B cell (primary cell): ENCODE measurements at regions not wholly inside any gene's neighbourhood (a gene's known extent, or its start where the extent isn't known, plus 50 kb on each side); places are given as distances from the start of the nearest gene placed in this dataset.

Source experiments
- ATAC-seq: fragments of 200-7000 bp; cut with Tn5 transposase; one replicate; pipeline ENCODE4 v1.10.0; 2021; ENCODE audit warnings: low read depth, mild to moderate bottlenecking, moderate number of reproducible peaks, moderate library complexity
- CTCF ChIA-PET: fragments of 350-600 bp; sonication (Branson Sonifier 250); formaldehyde crosslinking; loops from one replicate; lab custom pipeline; 2021; ENCODE audit warnings: antibody characterized with exemption, inconsistent platforms; lab: Charles Lee
- POLR2A ChIA-PET: fragments of 350-600 bp; sonication (Branson Sonifier 250); formaldehyde crosslinking; loops from one replicate; lab custom pipeline; 2021; ENCODE audit warnings: antibody characterized with exemption; lab: Charles Lee
- DNase-seq: peaks from one replicate; pipeline ENCODE4 v3.0.0; 2013
- H2AFZ ChIP-seq: 2 replicates; pipeline ENCODE4 v1.6.1; 2012; ENCODE audit warnings: mild to moderate bottlenecking, low read depth, low read length; ENCODE audit not compliant: insufficient read depth, poor library complexity, severe bottlenecking
- H3K27ac ChIP-seq, 2 donors: 1 replicate in 1 of 2; 2 replicates in 1 of 2; pipeline ENCODE4 v1.5.1; 2012 to 2013; ENCODE audit warnings: low read length in 2 of 2, mild to moderate bottlenecking in 2 of 2, moderate library complexity in 1 of 2
- H3K27me3 ChIP-seq, 4 experiments: fragments of 200-600 bp in 1 of 4; sonication (generic) in 1 of 4; replicated peaks in 1 of 4; 1 replicate in 2 of 4; 2 replicates in 2 of 4; pipeline versions ENCODE4 v1.6.1 to v1.7.0; 2013 to 2016; ENCODE audit warnings: low read length in 3 of 4, mild to moderate bottlenecking in 2 of 4, mixed read lengths in 1 of 4, moderate library complexity in 1 of 4; ENCODE audit not compliant: insufficient read depth in 4 of 4, control insufficient read depth in 3 of 4; ENCODE audit errors: control extremely low read depth in 1 of 4
- H3K36me3 ChIP-seq, 2 experiments: replicated peaks in 1 of 2; 1 replicate in 1 of 2; 2 replicates in 1 of 2; pipeline versions ENCODE4 v1.6.1 to v1.7.1; 2013; ENCODE audit warnings: low read length in 1 of 2; ENCODE audit not compliant: insufficient read depth in 2 of 2, control insufficient read depth in 1 of 2; ENCODE audit errors: control extremely low read depth in 1 of 2, extremely low read depth in 1 of 2
- H3K4me1 ChIP-seq, 2 donors: fragments of 200-600 bp in 1 of 2; sonication (generic) in 1 of 2; 1 replicate in 1 of 2; 2 replicates in 1 of 2; pipeline versions ENCODE4 v1.5.1 to v1.6.1; 2013 to 2017; ENCODE audit warnings: low read length in 2 of 2; ENCODE audit not compliant: control insufficient read depth in 2 of 2, insufficient read depth in 2 of 2
- H3K4me2 ChIP-seq: replicated peaks from 2 replicates; pipeline ENCODE3; 2012; ENCODE audit warnings: mild to moderate bottlenecking, low read depth, low read length; ENCODE audit not compliant: poor library complexity, severe bottlenecking
- H3K4me3 ChIP-seq, 5 experiments: fragments of 200-600 bp in 1 of 5; sonication (generic) in 1 of 5; 1 replicate in 3 of 5; 2 replicates in 2 of 5; pipeline versions ENCODE4 v1.5.1 to v1.7.0; 2011 to 2016; ENCODE audit warnings: low read length in 4 of 5, mild to moderate bottlenecking in 4 of 5, low read depth in 2 of 5, control low read depth in 1 of 5, moderate library complexity in 1 of 5; ENCODE audit not compliant: insufficient read depth in 1 of 5; ENCODE audit errors: control extremely low read depth in 1 of 5, extremely low read depth in 1 of 5
- H3K79me2 ChIP-seq: fragments of 200-600 bp; sonication (generic); one replicate; pipeline ENCODE4 v1.6.0; 2016; ENCODE audit warnings: low read length; ENCODE audit not compliant: control insufficient read depth, insufficient read depth
- H3K9ac ChIP-seq: fragments of 200-600 bp; sonication (generic); 2 replicates; pipeline ENCODE4 v1.6.1; 2017; ENCODE audit warnings: mild to moderate bottlenecking, low read length, moderate library complexity
- H3K9me3 ChIP-seq, 3 donors: one replicate each; pipeline versions ENCODE4 v1.6.1 to v1.7.1; 2013; ENCODE audit warnings: low read length in 2 of 3; ENCODE audit not compliant: control insufficient read depth in 2 of 3, insufficient read depth in 1 of 3; ENCODE audit errors: control extremely low read depth in 1 of 3
- H4K20me1 ChIP-seq: 2 replicates; pipeline ENCODE4 v1.6.0; 2012; ENCODE audit warnings: mild to moderate bottlenecking, low read length; ENCODE audit not compliant: insufficient read depth, control insufficient read depth, poor library complexity, severe bottlenecking
- H3K27ac Mint-ChIP-seq: one replicate; pipeline ENCODE4 v1.8.0; 2021; ENCODE audit warnings: mixed read lengths
- H3K27me3 Mint-ChIP-seq: one replicate; pipeline ENCODE4 v1.8.0; 2021; ENCODE audit warnings: mixed read lengths
- H3K4me1 Mint-ChIP-seq: one replicate; pipeline ENCODE4 v1.8.0; 2021; ENCODE audit warnings: mixed read lengths
- H3K4me3 Mint-ChIP-seq: one replicate; pipeline ENCODE4 v1.8.0; 2021; ENCODE audit warnings: mixed read lengths
- H3K9me3 Mint-ChIP-seq: one replicate; pipeline ENCODE4 v1.8.0; 2022; ENCODE audit warnings: mixed read lengths; ENCODE audit not compliant: insufficient read depth
- CTCF ChIP-seq: fragments of 200-600 bp; IDR thresholded peaks from one replicate; pipeline ENCODE4 v1.8.0; 2022; ENCODE audit warnings: antibody characterized with exemption, mild to moderate bottlenecking
- EZH2 ChIP-seq: IDR thresholded peaks from 2 replicates; pipeline ENCODE4 v1.6.1; 2012; ENCODE audit warnings: borderline replicate concordance, low read depth, mild to moderate bottlenecking, moderate library complexity, low read length; ENCODE audit not compliant: insufficient read depth, poor library complexity, severe bottlenecking
- WGBS: methylation state at CpG from one replicate; pipeline ENCODE4 v1.1.5; 2013; ENCODE audit warnings: missing lambda C conversion rate; ENCODE audit not compliant: insufficient coverage; 5-methylcytosine and 5-hydroxymethylcytosine counted together
- intact Hi-C: fragments of 100-400 bp; cut with micrococcal nuclease; formaldehyde crosslinking; loops from one replicate; pipeline ENCODE4 v1.10.0; 2022

GRCh38 chr4:178258603-178259002, 816.4 kb upstream of the AGA start:
- Histone ChIP-seq H2AFZ (no peak overlapping the region), H3K36me3 (no peaks in the 10 kb centered on the region), H3K9me3 (no peaks in the 10 kb centered on the region), H3K27me3 (no peaks in the 10 kb centered on the region), H3K79me2 (no peaks in the 10 kb centered on the region), H3K4me3 (no peak overlapping the region), H3K9ac (no peak overlapping the region), H3K4me1 (no peaks in the 10 kb centered on the region), H3K27ac (no peak overlapping the region), H4K20me1 (no peaks in the 10 kb centered on the region), H3K4me2 (no peak overlapping the region)
- no peak overlapping the region for H3K4me3 Mint-ChIP-seq
- H3K9me3 Mint-ChIP-seq = peaks cover 2% of the 10 kb centered on the region
- DNase-seq = no peak
- WGBS = no CpG with 5 or more reads among the region's 2 CpGs
- no peaks in the 10 kb centered on the region for H3K4me1 Mint-ChIP-seq
- TF ChIP-seq CTCF (no peak), EZH2 (no peak)
- H3K27ac Mint-ChIP-seq = no peak overlapping the region
- intact Hi-C loops = no loop called here
- ATAC-seq = no peak
- POLR2A ChIA-PET = no interaction called here
- no peaks in the 10 kb centered on the region for H3K27me3 Mint-ChIP-seq
- CTCF ChIA-PET = no interaction called here

GRCh38 chr4:178259566-178259965, 817.3 kb upstream of the AGA start:
- H4K20me1 ChIP-seq = no peaks in the 10 kb centered on the region
- H3K79me2 ChIP-seq = no peaks in the 10 kb centered on the region
- Mint-ChIP-seq H3K27ac (no peak overlapping the region), H3K4me1 (no peaks in the 10 kb centered on the region), H3K27me3 (no peaks in the 10 kb centered on the region), H3K9me3 (no peaks in the 10 kb centered on the region), H3K4me3 (no peak overlapping the region)
- WGBS = no CpG with 5 or more reads among the region's 2 CpGs
- ChIA-PET POLR2A (no interaction called here), CTCF (no interaction called here)
- H3K27me3 ChIP-seq = no peaks in the 10 kb centered on the region
- H3K27ac ChIP-seq = no peak overlapping the region
- H3K4me2 ChIP-seq = no peak overlapping the region
- no peak for DNase-seq
- intact Hi-C loops = no loop called here
- no peaks in the 10 kb centered on the region for H3K4me1 ChIP-seq
- H2AFZ ChIP-seq = no peak overlapping the region
- no peak overlapping the region for H3K9ac ChIP-seq
- no peak overlapping the region for H3K4me3 ChIP-seq
- no peak for ATAC-seq
- H3K36me3 ChIP-seq = no peaks in the 10 kb centered on the region
- TF ChIP-seq CTCF = no peak
- no peak for TF ChIP-seq EZH2
- H3K9me3 ChIP-seq = no peaks in the 10 kb centered on the region
